HG03159 (cell line): ENCODE measurements at regions not wholly inside any gene's neighbourhood (a gene's known extent, or its start where the extent isn't known, plus 50 kb on each side); places are given as distances from the start of the nearest gene placed in this dataset.

Experiments
- ATAC-seq: cut with Tn5 transposase; IDR thresholded peaks from one replicate; pipeline ENCODE4 v1.9.1; 2021; ENCODE audit warnings: mild to moderate bottlenecking, moderate library complexity; ENCODE audit not compliant: unreplicated experiment

DNA sequence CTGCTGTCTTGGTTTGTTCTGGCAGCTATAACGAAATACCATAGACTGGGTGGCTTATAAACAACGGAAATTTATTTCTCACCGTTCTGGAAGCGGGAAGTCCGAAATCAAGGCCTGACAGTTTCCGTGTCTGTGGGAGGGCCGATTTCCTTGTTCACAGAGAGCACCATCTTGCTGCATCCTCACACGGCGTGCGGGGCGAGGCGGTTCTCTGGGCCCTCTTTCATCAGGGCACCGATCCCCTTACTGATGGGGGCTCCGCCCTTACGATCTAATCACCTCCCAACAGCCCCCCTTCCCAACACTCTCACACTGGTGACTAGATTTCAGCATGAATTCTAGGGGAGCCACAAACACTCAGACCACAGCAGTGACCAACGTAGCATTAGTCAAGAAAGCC, 578.3 kb upstream of the FAT1 start:
- no peak for ATAC-seq

DNA sequence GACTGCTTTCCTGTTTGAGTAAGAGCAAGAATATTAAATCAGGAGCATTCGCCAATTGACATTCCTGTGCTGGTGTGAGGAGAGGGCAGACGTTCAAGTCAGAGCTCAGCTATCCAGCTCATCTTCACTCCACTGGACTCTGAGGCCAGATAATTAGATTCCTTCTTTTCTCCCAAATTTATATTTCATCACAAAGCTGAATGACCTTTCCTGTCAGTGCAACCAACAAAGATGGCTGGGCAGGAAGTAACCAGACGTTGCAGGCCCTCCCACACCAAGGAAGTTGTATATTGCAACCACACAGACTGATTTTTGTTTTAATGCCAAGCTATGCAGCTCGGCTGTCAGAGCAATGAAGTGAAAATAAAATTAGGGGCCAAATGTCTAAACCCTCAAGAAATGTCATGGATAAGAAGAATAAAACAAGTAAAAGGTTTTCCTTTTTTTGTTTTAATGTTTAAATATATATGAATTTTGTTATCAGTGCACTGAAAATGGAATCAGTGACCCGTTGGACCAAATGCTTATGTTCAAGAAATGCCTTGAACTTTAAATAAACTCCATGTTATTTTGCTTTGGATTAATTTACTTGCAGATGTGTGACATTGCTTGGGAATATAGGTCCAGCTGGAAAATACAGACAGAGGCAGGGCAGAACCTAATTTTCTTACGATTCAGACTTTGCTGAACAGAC, 578.9 kb upstream of the FAT1 start:
- ATAC-seq, result no peak

DNA sequence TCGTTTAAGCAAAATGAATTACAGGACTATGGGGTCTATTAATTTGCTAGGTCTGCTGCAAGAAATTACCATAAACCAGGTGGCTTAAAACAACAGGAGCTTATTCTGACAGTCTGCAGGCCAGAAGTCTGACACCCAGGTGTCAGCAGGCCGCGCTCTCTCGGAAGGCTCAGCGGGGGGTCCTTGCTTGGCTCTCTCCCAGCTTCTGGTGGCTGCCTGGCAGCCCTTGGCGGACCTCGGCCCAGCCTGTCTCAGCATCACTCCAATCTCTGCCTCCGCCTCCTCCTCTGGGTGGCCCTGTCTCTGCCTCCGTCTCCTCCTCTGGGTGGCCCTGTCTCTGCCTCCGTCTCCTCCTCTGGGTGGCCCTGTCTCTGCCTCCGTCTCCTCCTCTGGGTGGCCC, 580.5 kb upstream of the FAT1 start:
- ATAC-seq, result no peak

DNA sequence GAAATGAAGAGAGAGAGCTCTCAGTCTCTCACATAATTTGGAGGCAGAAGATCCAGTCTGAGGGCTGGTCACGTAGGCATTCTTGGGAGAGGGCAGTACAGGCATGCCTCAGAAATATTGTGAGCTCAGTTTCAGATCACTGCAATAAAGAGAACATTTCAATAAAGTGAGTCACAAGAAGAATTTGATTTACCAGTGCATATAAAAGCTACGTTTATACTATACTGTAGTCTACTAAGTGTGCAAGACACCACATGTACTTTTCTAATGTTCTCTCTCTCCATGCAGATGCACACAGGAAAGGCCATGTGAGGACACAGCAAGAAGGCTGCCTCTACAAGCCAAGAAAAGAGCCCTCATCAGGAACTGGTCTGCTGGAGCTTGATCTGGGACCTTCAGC, 583.5 kb upstream of the FAT1 start:
- ATAC-seq, result no peak

DNA sequence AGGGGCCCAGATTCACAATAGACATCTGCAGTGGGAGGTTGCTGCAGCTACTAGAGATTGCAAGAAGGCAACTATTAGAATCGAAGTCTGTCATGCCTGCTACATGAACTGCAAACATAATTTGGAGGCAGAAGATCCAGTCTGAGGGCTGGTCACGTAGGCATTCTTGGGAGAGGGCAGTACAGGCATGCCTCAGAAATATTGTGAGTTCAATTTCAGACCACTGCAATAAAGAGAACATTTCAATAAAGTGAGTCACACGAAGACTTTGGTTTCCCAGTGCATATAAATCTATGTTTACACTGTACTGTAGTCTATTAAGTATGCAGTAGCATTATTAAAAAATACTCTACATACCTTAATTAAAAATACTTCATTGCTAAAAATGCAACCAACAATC, 585.8 kb upstream of the FAT1 start:
- ATAC-seq, result no peak

DNA sequence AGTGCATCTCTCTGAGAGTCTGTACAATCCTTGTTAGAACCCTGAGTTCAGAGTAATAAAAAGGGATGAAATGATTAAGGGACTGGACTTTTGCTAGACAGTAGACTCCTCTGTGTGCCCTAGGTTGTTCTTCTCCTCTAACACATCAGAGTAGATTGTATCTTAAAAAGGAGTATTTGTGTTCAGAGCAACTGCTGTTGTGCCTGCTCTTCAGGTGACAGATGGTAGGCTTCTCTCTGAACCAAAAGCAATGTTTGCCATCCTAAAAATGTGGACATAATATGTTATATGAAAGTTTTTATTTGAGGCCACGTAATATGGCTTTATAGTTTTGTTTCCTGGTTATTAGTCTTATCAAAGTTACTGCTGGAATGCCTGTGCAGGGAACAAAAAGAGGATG, 588.6 kb upstream of the FAT1 start:
- ATAC-seq, result no peak

DNA sequence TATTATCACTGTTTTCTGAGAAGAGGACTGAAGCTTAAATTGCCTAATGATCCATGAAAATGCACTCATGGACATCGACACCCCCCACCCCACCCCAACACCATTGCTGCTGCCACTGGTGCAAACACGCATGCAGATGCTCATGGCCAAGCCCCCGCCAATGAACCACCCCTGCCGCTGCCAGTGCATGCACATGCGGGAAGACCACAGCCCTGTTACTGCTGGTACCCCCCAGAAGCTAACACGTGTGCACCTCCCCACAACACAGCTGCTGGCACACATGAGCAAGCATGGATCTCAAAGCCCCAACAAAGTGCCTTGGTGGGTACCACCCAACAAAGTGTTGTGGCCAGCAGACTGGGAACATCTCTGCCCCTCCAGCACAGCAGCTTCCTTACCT, 594.1 kb upstream of the FAT1 start:
- no peak for ATAC-seq

DNA sequence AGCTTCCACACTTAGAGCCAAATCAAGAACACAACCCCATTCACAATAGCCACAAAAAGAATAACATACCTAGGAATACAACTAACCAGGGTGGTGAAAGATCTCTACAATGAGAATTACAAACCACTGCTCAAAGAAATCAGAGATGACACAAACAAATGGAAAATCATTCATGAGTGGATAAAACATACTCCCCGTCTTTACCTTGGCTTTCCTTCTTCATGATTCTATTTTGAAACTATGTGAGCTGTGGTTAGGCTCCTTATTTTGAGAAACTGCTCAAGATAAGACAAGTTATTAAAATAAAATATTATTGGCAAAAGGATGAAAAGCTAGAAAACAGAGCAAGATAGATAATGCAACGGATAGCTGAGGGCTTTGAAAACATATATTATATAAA, 598.1 kb upstream of the FAT1 start:
- ATAC-seq, result no peak

DNA sequence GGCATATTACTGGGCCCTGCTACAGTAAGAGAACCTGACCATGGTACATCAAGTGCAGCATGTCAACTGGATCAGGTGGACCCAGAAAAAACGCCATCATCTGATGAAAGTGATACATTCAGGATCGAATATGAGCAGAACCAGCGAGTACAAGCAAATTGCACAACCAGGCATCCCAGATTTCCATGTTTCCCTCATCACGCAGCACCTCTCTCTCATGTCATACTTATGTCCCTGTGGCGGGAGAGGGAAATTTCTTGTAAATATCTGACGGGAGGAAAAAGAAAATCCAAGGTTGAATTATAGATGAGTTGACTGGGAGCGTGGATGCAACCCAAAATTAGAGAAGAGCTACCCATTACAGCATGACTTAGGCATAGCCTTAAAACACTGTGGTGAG, 608.5 kb upstream of the FAT1 start:
- ATAC-seq, result no peak

DNA sequence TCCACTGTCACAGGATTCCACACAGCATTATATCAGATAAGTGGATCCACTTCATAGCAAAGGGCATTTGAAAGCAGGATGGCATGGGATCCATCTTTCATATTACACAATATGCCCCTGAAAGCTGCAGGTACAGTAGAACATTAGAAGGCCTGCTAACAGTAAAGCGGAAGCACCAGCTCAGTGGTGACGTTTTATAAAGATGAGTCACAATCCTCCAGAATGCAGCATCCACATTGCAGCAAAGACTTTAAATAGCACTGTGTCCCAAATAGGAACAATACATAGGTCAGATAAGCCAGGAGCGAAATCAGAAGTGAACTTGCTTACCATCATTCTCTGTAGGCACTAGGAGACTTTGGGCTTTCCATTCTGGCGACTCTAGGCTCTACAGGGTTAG, 609.5 kb upstream of the FAT1 start:
- no peak for ATAC-seq

DNA sequence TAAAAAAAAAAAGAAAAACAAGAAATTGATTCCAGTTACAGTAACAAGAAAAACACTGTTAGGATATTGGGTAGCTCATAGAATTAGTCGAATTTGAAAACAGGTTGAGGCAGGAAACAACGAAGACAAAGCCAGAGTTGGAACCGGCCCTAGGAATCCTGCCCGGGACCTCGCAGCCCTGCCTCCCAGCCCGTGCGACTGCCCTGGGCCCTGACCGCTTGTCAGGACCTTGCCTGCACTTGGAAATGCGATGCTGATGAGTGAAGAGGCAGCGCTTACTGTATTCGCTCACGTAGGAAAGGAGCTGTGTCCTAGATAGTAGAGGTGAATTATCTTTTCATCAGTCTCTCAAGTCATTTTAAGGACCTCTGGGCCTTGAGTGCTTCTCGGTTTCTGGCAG, 611.7 kb upstream of the FAT1 start:
- no peak for ATAC-seq

DNA sequence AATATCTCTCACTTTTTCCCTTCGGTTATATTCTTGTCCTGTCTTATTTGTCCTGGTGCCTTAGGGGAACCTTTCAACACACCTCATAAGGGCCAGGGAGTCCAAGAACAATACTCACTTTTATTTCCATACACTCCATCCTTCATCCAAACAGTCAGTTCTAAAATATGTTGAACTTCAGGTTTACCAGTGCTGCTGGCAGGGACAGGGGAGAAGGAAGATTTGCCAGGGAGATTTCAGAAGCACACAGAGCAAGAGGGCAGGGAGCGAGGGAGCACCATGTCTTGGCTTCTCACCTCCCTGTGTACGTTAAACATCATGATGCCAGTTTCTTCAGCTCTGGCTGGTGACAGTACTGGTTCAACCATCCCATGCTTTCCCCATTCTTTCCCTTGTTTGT, 631.1 kb upstream of the FAT1 start:
- no peak for ATAC-seq

DNA sequence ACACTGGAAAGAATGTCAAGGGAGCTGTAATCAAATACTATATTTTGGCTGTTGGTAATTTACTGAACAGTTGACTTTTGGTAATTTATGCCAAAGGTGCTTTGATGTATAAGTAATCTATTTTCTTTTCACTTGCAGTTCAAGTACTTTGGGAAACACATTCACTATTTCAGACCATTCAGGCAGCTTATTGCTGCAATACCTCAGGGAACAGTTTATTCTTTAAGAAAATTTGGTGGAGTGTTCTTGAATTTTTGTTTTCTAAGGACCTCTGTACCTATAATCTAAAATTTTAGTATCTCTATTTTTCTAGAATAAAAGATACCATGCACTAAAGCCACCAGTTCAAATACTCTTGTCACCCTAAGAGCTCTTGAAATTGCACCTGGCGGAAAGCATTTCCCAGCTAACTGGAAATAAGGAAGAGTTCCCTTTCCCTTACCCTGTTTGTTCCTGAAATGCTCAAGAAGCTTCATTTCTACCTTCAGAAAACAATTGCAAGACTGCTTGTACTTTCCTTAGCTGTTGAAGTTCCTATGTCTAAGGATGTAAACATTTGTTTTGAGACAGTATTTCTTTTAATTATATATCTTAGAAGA, 633.5 kb upstream of the FAT1 start:
- no peak for ATAC-seq

DNA sequence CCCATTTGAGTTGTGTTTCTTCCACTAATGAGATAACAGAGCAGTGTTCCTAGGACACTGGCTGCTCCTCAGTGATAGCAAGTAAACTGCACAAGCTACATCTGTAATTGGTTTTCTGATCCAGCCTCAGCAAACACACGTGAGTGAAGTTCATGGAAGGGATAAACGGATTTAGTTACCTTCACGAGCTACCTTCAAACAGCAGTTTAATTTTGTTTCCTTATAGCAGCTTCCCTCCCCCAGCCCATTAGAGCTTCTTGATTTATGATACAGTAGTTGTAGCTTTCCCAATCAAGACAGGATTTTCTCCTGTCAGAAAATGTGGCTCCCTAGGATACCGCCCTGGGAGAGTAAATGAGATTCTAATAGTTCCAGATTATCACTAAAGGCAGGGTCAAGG, 634.2 kb upstream of the FAT1 start:
- ATAC-seq, result no peak

DNA sequence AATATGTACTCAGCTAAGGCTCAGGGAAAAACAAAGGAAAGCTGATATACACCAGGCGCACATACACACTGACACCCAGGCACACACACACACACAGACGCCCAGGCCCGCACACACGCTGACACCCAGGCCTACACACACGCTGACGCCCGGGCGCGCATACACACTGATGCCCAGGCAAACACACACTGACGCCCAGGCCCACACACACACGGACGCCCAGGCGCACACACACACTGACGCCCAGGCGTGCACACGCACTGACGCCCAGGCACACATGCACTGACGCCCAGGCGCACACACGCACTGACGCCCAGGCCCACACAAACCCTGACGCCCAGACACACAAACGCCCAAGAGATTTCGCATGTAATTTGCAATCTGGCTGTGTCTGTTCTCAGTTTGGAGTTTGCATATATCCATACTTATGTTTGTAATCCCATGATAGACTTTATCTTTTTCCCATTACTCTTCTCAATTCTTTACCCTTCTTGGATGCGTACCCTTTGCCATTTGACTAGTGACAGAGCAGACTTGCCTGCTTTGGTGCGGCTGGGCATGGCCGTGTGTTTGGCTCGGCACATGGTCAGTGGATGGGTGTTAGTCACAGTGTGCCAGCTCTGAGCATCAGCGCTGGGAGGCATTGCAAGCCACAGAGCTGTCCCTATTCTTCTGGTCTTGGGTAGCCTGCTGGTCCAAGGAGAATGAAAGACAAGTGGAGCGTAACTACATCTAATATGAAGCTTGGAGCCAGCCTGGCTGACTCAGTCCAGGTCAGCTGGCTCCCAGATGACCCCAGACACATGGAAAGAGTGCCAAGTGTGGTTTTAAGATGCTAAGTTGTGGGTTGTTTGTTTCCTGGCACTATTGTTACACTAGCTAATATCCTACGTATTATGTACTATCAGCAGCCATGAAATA, 632.4 kb upstream of the ZFP42 start:
- ATAC-seq, result no peak

DNA sequence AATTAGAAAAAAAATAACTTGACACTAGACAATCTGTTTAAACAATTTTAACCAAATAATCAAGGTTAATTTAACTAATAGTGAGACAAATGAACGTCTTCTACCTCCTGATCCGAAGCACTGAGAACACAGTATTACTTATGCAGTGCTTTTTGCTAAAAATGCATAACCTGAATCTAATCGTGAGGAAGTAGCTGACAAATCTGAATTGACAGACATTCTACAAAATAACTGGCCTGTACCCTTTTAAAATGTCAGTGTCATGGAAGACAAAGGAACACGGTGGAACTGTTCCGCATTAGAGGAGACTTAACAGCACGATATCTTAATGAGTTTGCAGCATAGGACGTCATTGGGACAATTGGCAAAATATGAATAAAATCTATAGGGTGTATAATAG, 631.2 kb upstream of the ZFP42 start:
- ATAC-seq, result no peak

DNA sequence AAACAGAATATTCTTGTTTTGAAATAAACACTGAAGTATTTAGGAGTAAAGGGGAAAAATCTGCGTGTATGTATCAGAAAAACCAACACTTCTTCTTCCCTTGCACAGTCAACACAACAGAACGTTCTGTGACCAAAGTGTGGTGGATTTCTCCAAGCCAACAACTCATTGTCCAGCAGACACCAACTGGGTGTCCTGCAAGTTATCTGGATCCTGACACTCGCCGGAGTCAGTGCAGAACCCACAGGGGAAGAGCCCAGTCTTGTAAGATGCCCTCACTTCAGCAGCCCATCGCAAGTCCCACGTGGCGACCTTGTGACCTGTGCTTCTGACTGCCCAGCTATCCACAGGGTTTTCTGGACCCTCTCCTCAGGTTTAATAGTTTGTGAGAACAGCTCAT, 630.7 kb upstream of the ZFP42 start:
- ATAC-seq, result no peak

DNA sequence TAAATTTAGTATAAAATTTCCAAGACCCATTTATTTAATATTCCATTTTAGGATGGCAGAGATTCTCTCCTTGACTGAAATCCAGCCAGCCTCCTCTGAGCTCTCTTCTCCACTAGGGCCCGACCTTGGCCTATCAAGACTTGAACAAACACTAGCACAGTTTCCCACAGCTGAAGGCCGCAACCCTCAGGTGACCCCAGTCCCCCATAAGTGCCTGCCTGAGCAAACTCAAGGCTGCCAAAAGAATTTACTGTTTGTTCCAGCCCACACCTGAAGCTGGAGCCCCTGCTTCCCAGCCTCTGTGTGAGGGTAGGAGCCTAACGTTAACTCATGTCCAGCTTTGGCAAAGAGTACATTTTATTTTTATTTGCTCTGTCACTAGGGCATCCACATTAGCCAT, 629.0 kb upstream of the ZFP42 start:
- ATAC-seq, result no peak

DNA sequence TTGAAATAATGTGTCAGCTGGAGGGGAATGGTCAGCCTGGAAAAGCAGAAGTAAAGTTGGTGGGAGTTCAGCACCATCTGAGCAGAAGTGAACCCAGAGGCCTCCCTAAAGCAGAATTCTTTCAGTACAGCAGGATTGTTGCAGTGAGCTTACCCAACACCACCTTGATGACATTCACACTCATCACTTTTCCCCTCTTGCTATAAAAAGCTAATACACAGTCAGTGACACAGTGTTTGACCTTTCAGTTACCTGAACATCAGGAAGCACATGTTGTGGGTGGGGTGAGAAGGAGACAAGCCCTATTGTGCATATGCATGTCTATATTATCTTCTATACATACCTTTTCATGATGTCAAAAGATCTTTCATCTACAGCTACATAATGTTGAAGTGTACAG, 624.7 kb upstream of the ZFP42 start:
- ATAC-seq, result no peak

DNA sequence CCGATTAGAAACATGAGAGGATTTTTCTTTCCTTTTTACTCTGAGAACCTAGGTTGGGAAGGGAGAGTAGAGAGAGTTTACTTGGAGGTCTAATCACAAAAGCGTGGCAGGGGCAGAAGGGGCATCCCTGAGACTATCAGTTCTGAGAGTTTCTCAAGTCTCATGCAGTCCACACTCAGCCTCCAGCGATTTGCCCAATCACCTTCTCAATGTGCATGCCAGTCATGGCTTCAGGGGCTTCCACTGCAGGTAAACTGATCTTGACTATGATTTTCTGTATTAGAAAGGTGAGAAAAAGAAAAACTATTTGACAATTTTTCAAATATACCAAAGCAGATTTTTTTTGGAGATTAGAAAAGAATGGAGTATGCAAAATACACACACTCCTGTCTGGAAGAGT, 617.1 kb upstream of the ZFP42 start:
- ATAC-seq, result no peak

DNA sequence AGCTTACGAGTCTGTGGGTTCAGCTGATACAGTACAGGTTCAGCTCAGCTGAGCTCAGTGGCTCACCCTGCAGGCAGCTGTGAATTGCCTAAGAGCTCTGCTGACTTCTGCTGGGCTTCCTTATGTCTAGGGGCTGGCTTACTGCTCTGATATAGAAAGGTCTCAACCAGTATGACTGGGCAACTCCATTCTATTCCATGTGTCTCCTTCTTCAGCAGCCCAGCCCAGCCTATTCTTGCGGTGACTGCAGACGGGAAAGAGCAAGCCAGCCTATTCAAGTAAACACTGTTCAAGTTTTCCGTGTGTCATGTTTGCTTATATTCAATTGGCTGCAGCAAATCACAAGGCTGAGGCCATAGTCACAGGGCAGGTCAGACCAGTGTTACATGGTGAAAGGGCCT, 615.4 kb upstream of the ZFP42 start:
- no peak for ATAC-seq

DNA sequence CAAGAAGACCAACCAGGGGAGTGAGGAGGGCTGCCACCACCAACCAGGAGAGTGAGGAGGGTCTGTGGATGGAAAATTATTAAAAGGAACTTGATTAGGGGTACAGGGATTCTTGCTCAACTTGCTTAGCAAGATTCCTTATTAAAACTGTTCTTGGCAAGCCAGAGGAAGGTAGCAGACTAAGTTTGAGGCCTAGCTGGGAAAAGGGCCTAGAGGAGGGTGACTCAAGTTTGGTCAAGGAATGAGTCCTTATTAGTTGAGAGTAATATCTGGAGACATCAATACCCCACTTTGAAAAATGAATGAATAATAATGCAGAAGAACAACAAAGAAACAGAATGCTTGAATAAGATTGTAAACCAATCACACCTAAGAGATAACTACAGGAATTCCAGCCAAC, 612.4 kb upstream of the ZFP42 start:
- no peak for ATAC-seq
